Keratinocyte (primary cell): ENCODE measurements at regions not wholly inside any gene's neighbourhood (a gene's known extent, or its start where the extent isn't known, plus 50 kb on each side); places are given as distances from the start of the nearest gene placed in this dataset.

Experiments used
- DNase-seq: peaks from one replicate; pipeline ENCODE4 v3.0.0-alpha.2; 2011; ENCODE audit warnings: low read depth, missing footprints, low spot score
- FAIRE-seq: peaks from 2 replicates; lab custom pipeline; 2011; peaks lifted over from hg19 to GRCh38; lab: Jason Lieb, UNC
- H2AFZ ChIP-seq: 2 replicates; pipeline ENCODE4 v1.6.0; 2012; ENCODE audit warnings: low read length, control low read depth, inconsistent platforms; ENCODE audit not compliant: control insufficient read depth
- H3K27ac ChIP-seq: 2 replicates; pipeline ENCODE4 v1.5.1; 2011; ENCODE audit warnings: low read length; ENCODE audit not compliant: control insufficient read depth, insufficient read depth
- H3K27me3 ChIP-seq: 3 replicates; pipeline ENCODE4 v1.6.0; 2011; ENCODE audit warnings: low read length; ENCODE audit not compliant: control insufficient read depth, insufficient read depth; ENCODE audit errors: extremely low read depth
- H3K36me3 ChIP-seq, 2 experiments: 2 replicates in 1 of 2; 3 replicates in 1 of 2; pipeline ENCODE4 v1.5.1; 2011; ENCODE audit warnings: low read length in 2 of 2, mild to moderate bottlenecking in 1 of 2; ENCODE audit not compliant: control insufficient read depth in 2 of 2, insufficient read depth in 2 of 2; ENCODE audit errors: extremely low read depth in 1 of 2
- H3K4me1 ChIP-seq: 3 replicates; pipeline ENCODE4 v1.5.1; 2011; ENCODE audit warnings: low read length; ENCODE audit not compliant: control insufficient read depth, insufficient read depth; ENCODE audit errors: extremely low read depth
- H3K4me2 ChIP-seq: 3 replicates; pipeline ENCODE4 v1.6.0; 2011; ENCODE audit warnings: low read depth, low read length; ENCODE audit not compliant: control insufficient read depth, insufficient read depth; ENCODE audit errors: extremely low read depth
- H3K4me3 ChIP-seq, 3 experiments: fragments of 200-600 bp in 1 of 3; sonication (generic) in 1 of 3; 2 replicates in 2 of 3; 3 replicates in 1 of 3; pipeline ENCODE4 v1.5.1; 2011 to 2016; ENCODE audit warnings: low read length in 3 of 3, mild to moderate bottlenecking in 3 of 3, control low read depth in 2 of 3, inconsistent platforms in 1 of 3, low read depth in 1 of 3, mixed read lengths in 1 of 3, mixed run types in 1 of 3, moderate library complexity in 1 of 3; ENCODE audit not compliant: control insufficient read depth in 2 of 3, insufficient read depth in 2 of 3; ENCODE audit errors: extremely low read depth in 1 of 3
- H3K79me2 ChIP-seq: 2 replicates; pipeline ENCODE4 v1.6.0; 2012; ENCODE audit warnings: low read length; ENCODE audit not compliant: control insufficient read depth, insufficient read depth
- H3K9ac ChIP-seq: 3 replicates; pipeline ENCODE4 v1.6.0; 2011; ENCODE audit warnings: low read length; ENCODE audit not compliant: control insufficient read depth, insufficient read depth; ENCODE audit errors: extremely low read depth
- H3K9me1 ChIP-seq: 3 replicates; pipeline ENCODE4 v1.6.0; 2011; ENCODE audit warnings: low read length; ENCODE audit not compliant: control insufficient read depth, insufficient read depth; ENCODE audit errors: extremely low read depth
- H3K9me3 ChIP-seq: 2 replicates; pipeline ENCODE4 v1.5.1; 2012; ENCODE audit warnings: low read depth, low read length; ENCODE audit not compliant: control insufficient read depth
- H4K20me1 ChIP-seq: 3 replicates; pipeline ENCODE4 v1.6.0; 2011; ENCODE audit warnings: low read length; ENCODE audit not compliant: control insufficient read depth, insufficient read depth; ENCODE audit errors: extremely low read depth
- CTCF ChIP-seq, 3 experiments: IDR thresholded peaks in 1 of 3; conservative IDR thresholded peaks in 1 of 3; optimal IDR thresholded peaks in 1 of 3; 2 replicates in 2 of 3; 3 replicates in 1 of 3; pipeline versions ENCODE3 to v1.5.1; 2011; ENCODE audit warnings: low read length in 3 of 3, mild to moderate bottlenecking in 3 of 3, moderate library complexity in 2 of 3, control low read depth in 1 of 3, inconsistent platforms in 1 of 3; ENCODE audit not compliant: insufficient read depth in 2 of 3; ENCODE audit errors: extremely low read depth in 1 of 3
- EZH2 ChIP-seq: IDR thresholded peaks from one replicate; pipeline ENCODE4 v1.6.1; 2012; ENCODE audit warnings: inconsistent platforms, mild to moderate bottlenecking, low read length, moderate library complexity
- dilution Hi-C: fragments of 300-500 bp; cut with MboI; formaldehyde crosslinking; loops from one replicate; pipeline ENCODE4 v1.7.0; 2020; ENCODE audit warnings: low sequenced_read_pairs; ENCODE audit not compliant: extremely low pct_ligation_motif_present

- no peak overlapping the region for H3K4me3 ChIP-seq
- TF ChIP-seq EZH2 (no peak), CTCF (optimal IDR thresholded peaks at IDR 0.05 in 1 of 3, IDR thresholded peaks at IDR 0.05 in 1 of 3, conservative IDR thresholded peaks at IDR 0.05 in 1 of 3; ENCODE audit: extremely low read depth in 1 of 3, insufficient read depth in 2 of 3, low read length in 3 of 3) (no peak)
Observed at GRCh38 chr21:16081304-16081703, 351.5 kb downstream of the USP25 start.

GRCh38 chr21:16082038-16082816 is 352.4 kb downstream of the USP25 start:
- Histone ChIP-seq H2AFZ (peak overlapping the region; percentile 70), H3K27ac (no peak overlapping the region), H3K4me2 (peak overlapping the region; percentile 36), H3K36me3 (no peaks in the 10 kb centered on the region), H3K4me1 (no peaks in the 10 kb centered on the region), H4K20me1 (no peaks in the 10 kb centered on the region), H3K9ac (no peak overlapping the region), H3K4me3 (no peak overlapping the region), H3K27me3 (no peaks in the 10 kb centered on the region), H3K9me1 (no peaks in the 10 kb centered on the region), H3K79me2 (no peaks in the 10 kb centered on the region), H3K9me3 (no peaks in the 10 kb centered on the region)
- dilution Hi-C loops, result no loop called here
- FAIRE-seq (no peak), DNase-seq (no peak)
- TF ChIP-seq CTCF (optimal IDR thresholded peaks at IDR 0.05 in 1 of 3, IDR thresholded peaks at IDR 0.05 in 1 of 3, conservative IDR thresholded peaks at IDR 0.05 in 1 of 3; ENCODE audit: extremely low read depth in 1 of 3, insufficient read depth in 2 of 3, low read length in 3 of 3), result peak in 1 of 3 experiments; percentile 3
- TF ChIP-seq EZH2, result no peak

More at GRCh38 chr21:16081304-16081703, 351.5 kb downstream of the USP25 start:
- no peaks in the 10 kb centered on the region for H3K9me3 ChIP-seq
- H3K4me2 ChIP-seq, result no peak overlapping the region
- no peak for DNase-seq
- no peaks in the 10 kb centered on the region for H3K9me1 ChIP-seq
- no peak overlapping the region for H3K9ac ChIP-seq
- no peaks in the 10 kb centered on the region for H3K36me3 ChIP-seq
- dilution Hi-C loops, result no loop called here
- no peaks in the 10 kb centered on the region for H4K20me1 ChIP-seq
- H3K27me3 ChIP-seq, result no peaks in the 10 kb centered on the region
- no peak for FAIRE-seq
- H3K79me2 ChIP-seq, result no peaks in the 10 kb centered on the region
- no peak overlapping the region for H3K27ac ChIP-seq
- no peaks in the 10 kb centered on the region for H3K4me1 ChIP-seq
- H2AFZ ChIP-seq, result no peak overlapping the region
